Parathyroid adenoma (tissue), 2 donors: ENCODE measurements at regions not wholly inside any gene's neighbourhood (a gene's known extent, or its start where the extent isn't known, plus 50 kb on each side); places are given as distances from the start of the nearest gene placed in this dataset.
"Not testable (repeated sequence)": the region's sequence is repeated elsewhere in the genome, so short reads cannot be mapped to it uniquely, and the experiment has no call there.

Experiments used
- H2AFZ ChIP-seq: fragments of 300-600 bp; sonication (generic); one replicate; pipeline ENCODE4 v1.7.0; 2017; ENCODE audit warnings: antibody characterized with exemption, mild to moderate bottlenecking
- H3K27ac ChIP-seq: fragments of 300-600 bp; sonication (generic); one replicate; pipeline ENCODE4 v1.7.0; 2017
- H3K27me3 ChIP-seq: fragments of 300-600 bp; sonication (generic); one replicate; pipeline ENCODE4 v1.7.0; 2017; ENCODE audit warnings: low read length; ENCODE audit not compliant: control insufficient read depth, insufficient read depth
- H3K36me3 ChIP-seq: fragments of 300-600 bp; sonication (generic); one replicate; pipeline ENCODE4 v1.7.0; 2017; ENCODE audit warnings: low read length; ENCODE audit not compliant: control insufficient read depth, insufficient read depth
- H3K4me1 ChIP-seq: fragments of 300-600 bp; sonication (generic); one replicate; pipeline ENCODE4 v1.7.0; 2017; ENCODE audit warnings: control low read depth
- H3K4me2 ChIP-seq: fragments of 300-600 bp; sonication (generic); one replicate; pipeline ENCODE4 v1.7.0; 2017; ENCODE audit warnings: low read length
- H3K4me3 ChIP-seq: fragments of 300-600 bp; sonication (generic); one replicate; pipeline ENCODE4 v1.7.0; 2017; ENCODE audit warnings: low read depth, low read length
- H3K79me2 ChIP-seq: fragments of 300-600 bp; sonication (generic); one replicate; pipeline ENCODE4 v1.7.0; 2017; ENCODE audit warnings: control low read depth
- H3K9ac ChIP-seq: fragments of 300-600 bp; sonication (generic); one replicate; pipeline ENCODE4 v1.7.0; 2017; ENCODE audit warnings: mild to moderate bottlenecking
- H3K9me3 ChIP-seq: fragments of 300-600 bp; sonication (generic); one replicate; pipeline ENCODE4 v1.7.0; 2017; ENCODE audit warnings: low read length; ENCODE audit not compliant: control insufficient read depth
- CTCF ChIP-seq: fragments of 300-600 bp; sonication (generic); IDR thresholded peaks from one replicate; pipeline ENCODE4 v1.7.0; 2017; ENCODE audit warnings: antibody characterized with exemption, mild to moderate bottlenecking
- donor health status: primary hyperparathyroidism.

DNA sequence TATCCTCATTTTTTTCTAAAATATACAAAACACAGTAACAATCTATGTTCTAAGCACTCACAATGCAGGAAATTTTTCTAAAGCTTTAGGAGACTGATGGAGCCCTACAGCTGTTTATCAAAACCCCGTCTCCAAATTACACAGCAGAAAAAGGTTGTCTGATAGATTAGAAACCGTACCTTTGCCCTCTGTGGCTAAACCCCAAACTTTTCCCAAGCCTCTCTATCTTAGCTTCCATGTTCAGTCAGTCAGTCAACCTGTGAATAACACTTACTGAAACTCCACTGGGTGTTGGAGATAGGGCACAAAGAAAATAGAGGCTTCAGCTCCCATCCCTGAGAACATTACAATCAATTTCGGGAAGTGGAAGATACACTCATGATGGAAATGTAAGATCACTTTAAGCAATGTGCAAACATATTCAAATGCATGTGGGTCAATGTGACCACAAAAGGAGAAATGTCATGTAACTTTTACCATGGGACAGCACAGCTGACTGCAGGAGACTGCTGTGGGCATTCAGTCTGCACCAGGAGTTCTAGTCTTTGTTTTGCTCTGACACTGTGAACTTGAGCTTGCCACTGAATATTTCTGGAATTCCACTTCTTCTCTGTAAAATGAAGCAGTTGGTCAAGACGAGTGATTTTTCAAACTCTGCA, 279.5 kb upstream of the PIK3R1 start:
- no peak for TF ChIP-seq CTCF
- Histone ChIP-seq H3K4me2 (no peak overlapping the region), H3K9ac (no peak overlapping the region), H3K4me1 (no peaks in the 10 kb centered on the region), H3K27ac (no peak overlapping the region), H2AFZ (no peak overlapping the region), H3K27me3 (no peaks in the 10 kb centered on the region), H3K9me3 (no peaks in the 10 kb centered on the region), H3K36me3 (no peaks in the 10 kb centered on the region), H3K4me3 (no peak overlapping the region), H3K79me2 (no peaks in the 10 kb centered on the region)

DNA sequence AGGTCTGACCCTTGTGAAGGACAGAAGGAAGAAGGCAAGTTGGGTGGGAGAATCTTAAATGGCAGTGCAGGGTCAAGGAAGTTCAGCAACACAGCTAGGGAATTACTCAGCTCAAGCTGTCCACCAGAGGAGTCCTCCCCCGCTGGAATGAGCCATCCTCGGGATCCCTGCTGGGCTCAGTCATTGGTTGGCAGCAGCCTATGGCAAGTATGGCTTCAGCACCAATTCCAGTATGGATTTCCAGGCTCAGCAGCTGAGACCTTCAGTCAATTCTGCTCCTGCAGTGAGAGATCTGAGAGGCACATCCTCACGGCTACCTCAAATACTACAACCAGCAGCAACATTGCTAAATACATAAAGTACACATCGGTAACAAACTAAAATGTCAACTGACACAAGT, 280.6 kb upstream of the PIK3R1 start:
- Histone ChIP-seq H3K9me3 (no peaks in the 10 kb centered on the region), H3K4me3 (no peak overlapping the region), H3K27ac (no peak overlapping the region), H3K4me2 (no peak overlapping the region), H3K4me1 (no peaks in the 10 kb centered on the region), H3K9ac (no peak overlapping the region), H3K79me2 (no peaks in the 10 kb centered on the region), H3K36me3 (no peaks in the 10 kb centered on the region), H3K27me3 (no peaks in the 10 kb centered on the region), H2AFZ (no peak overlapping the region)
- no peak for TF ChIP-seq CTCF

DNA sequence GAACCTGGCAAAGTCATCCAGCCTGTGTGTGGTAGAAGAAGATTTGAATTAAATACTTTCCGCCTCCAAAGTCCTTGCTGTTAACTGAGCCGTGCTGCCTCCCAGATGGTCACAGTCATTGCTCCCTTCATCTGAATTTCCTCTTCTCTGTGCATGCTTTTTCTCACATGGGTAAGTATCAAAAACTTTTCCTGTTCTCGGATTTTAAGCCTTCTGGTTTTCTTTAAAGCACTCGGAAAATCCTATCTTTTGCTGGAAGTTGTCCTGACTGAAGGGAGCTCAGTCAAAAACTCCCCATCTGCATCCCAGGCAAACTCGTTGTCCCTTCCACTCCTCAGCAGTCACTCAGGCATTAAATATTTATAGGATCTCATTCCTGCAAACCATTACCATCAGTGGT, 290.0 kb upstream of the PIK3R1 start:
- H3K27me3 ChIP-seq, result no peaks in the 10 kb centered on the region
- H3K4me3 ChIP-seq, result no peak overlapping the region
- H3K9ac ChIP-seq, result no peak overlapping the region
- H3K4me1 ChIP-seq, result no peaks in the 10 kb centered on the region
- H3K79me2 ChIP-seq, result no peaks in the 10 kb centered on the region
- no peaks in the 10 kb centered on the region for H3K36me3 ChIP-seq
- no peak overlapping the region for H3K4me2 ChIP-seq
- H3K9me3 ChIP-seq, result no peaks in the 10 kb centered on the region
- no peak overlapping the region for H3K27ac ChIP-seq
- TF ChIP-seq CTCF, result no peak
- H2AFZ ChIP-seq, result no peak overlapping the region

DNA sequence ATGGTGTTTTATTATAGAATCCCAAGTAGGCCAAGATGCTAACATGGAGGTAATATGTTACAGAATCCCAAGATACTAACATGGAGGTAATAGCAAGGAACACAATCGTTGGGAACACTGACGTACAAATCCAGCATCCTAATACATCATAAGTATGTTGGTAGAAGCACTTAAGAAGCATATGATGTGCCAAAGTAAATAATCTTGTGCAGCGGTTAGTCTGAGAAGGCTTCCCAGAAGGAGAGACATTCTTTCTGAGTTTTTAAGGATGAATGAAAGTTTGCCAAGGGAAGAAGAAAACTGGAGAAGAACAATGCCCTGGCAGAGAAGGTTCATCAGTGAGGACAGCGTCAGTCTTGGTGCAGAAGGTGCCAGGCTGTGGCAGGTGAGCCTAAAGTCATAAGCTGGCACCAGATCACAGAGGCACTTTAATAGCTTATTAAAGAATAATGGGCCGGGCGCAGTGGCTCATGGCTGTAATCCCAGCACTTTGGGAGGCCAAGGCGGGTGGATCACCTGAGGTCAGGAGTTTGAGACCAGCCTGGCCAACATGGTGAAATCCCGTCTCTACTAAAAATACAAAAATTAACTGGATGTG, 294.5 kb upstream of the PIK3R1 start:
- Histone ChIP-seq H3K79me2 (no peaks in the 10 kb centered on the region), H3K4me1 (no peaks in the 10 kb centered on the region)
- no peak for TF ChIP-seq CTCF

GRCh38 chr5:67919532-67919931, 296.0 kb upstream of the PIK3R1 start:
- not testable (repeated sequence) for H3K79me2 ChIP-seq, H3K9me3 ChIP-seq, H3K4me1 ChIP-seq, H3K4me3 ChIP-seq, H3K36me3 ChIP-seq, H3K27ac ChIP-seq, H2AFZ ChIP-seq, H3K4me2 ChIP-seq, H3K9ac ChIP-seq, H3K27me3 ChIP-seq

More for the DNA sequence above, 294.5 kb upstream of the PIK3R1 start:
- H3K4me3 ChIP-seq, result no peak overlapping the region
- H2AFZ ChIP-seq, result no peak overlapping the region
- no peak overlapping the region for H3K27ac ChIP-seq
- no peak overlapping the region for H3K4me2 ChIP-seq
- no peaks in the 10 kb centered on the region for H3K27me3 ChIP-seq
- no peak overlapping the region for H3K9ac ChIP-seq
- H3K9me3 ChIP-seq, result no peaks in the 10 kb centered on the region
- H3K36me3 ChIP-seq, result no peaks in the 10 kb centered on the region
